ENCODE measurements at regions not wholly inside any gene's neighbourhood (a gene's known extent, or its start where the extent isn't known, plus 50 kb on each side); places are given as distances from the start of the nearest gene placed in this dataset.

DNA sequence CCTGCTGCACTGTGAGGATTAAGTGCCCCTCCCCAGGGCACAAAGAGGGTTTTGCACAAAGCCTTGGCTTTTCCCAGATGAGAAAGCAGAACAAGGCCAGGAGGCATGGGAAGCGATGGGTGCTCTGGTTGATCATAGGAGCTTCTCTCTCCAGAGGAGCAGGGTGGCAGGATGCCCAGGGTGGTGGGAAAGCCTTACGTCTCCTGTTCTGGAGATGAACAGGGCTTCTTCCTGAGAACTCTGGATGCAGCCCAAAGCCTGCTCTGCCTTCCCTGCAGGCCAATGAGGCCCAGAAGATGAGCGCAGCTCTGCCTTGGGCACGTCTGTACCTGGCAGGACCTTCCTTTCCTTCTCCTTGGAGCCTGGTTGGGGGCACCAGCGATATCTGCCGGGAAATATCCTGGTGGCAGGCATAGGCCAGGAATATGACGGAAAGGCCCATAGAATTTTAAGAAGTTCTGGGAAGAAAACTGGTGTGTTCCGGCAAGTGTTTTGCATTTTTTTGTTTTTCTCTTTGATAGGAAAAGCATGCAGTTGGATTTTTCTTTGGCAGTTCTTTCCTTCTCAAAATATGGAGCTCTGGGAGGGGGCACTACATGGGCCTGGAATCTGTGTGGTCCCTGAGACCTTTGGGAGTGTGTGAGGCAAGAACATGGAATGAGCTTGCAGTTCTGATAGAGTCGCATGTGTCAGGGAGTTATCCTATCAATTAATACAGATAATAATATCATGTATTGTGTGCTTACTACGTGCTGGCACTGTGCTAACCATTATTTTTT is 253.2 kb upstream of the KLF4 start:
- peak overlapping the region in 2 of 5 donors; percentile 38 to 44 for H3K27ac ChIP-seq
- peaks cover 18 to 21% of the 10 kb centered on the region in 2 donors for H3K4me1 ChIP-seq (replicated peaks in 1 of 2)
- no peaks in the 10 kb centered on the region for H3K36me3 ChIP-seq (replicated peaks in 1 of 2)
- H3K27me3 ChIP-seq, result no peaks in the 10 kb centered on the region
- no peak for DNase-seq
- 79 to 89% (median 82%) methylated on average over 8 to 10 of the region's 10 CpGs for WGBS, 4 donors
- intact Hi-C loops (cut with DNase I), result loop anchor here in 1 of 2 donors (10.0 kb wide), 1 partner anchor 258 kb away; the partner anchor contains the start of gene KLF4
- TF ChIP-seq, protein P1, sequence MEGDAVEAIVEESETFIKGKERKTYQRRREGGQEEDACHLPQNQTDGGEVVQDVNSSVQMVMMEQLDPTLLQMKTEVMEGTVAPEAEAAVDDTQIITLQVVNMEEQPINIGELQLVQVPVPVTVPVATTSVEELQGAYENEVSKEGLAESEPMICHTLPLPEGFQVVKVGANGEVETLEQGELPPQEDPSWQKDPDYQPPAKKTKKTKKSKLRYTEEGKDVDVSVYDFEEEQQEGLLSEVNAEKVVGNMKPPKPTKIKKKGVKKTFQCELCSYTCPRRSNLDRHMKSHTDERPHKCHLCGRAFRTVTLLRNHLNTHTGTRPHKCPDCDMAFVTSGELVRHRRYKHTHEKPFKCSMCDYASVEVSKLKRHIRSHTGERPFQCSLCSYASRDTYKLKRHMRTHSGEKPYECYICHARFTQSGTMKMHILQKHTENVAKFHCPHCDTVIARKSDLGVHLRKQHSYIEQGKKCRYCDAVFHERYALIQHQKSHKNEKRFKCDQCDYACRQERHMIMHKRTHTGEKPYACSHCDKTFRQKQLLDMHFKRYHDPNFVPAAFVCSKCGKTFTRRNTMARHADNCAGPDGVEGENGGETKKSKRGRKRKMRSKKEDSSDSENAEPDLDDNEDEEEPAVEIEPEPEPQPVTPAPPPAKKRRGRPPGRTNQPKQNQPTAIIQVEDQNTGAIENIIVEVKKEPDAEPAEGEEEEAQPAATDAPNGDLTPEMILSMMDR (IDR thresholded peaks at IDR 0.05), result no peak
- no peak for TF ChIP-seq POLR2A (IDR thresholded peaks at IDR 0.05)
- H3K4me3 ChIP-seq, result no peak overlapping the region
- H3K9me3 ChIP-seq (replicated peaks in 1 of 3), result no peaks in the 10 kb centered on the region

DNA sequence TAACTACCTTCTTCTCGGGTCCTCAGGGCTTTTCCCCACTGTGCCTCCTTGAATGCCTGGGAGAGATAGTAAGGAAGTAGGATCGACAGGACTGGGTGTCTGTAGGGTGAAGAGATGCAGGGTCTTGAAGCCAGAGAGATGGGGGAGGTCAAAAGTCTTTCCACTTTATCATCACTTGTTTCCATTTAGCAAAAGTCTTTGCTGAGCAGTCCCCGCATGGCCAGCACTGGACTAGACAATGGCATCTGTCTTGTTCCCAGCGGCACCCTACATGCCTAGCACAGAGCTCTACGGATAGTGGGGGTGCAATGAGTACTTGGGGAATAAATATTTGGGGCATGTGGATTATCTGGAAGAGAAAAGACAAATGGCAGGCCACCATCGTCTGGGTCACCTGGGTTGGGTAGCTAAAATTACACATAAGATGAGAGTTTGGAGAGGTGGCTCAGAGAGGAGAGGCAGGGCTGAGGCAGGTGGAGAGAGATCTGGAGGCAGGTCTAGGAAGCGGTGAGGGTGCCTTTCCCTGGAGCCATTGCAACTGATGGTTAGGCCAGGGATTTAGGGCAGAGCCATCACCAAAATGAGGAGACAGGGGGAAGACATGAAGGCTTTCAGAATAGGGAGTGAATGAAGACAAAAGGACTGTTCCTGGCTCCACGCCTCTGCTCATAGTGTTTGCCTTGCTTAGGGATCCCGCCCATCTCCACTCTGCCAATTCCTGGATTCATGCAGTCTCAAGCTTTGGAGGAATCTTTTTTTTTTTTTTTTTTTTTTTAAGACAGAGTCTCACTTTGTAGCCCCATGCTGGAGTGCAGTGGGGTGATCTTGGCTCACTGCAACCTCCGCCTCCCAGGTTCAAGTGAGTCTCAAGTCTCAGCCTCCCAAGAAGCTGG is 250.8 kb upstream of the KLF4 start:
- H3K36me3 ChIP-seq (replicated peaks in 1 of 2), result no peaks in the 10 kb centered on the region
- no peaks in the 10 kb centered on the region for H3K9me3 ChIP-seq (replicated peaks in 1 of 3)
- TF ChIP-seq POLR2A (IDR thresholded peaks at IDR 0.05), result no peak
- TF ChIP-seq, protein P1 (IDR thresholded peaks at IDR 0.05), result no peak
- 83 to 91% (median 85%) methylated on average over 10 of the region's 10 CpGs for WGBS, 4 donors
- no peak overlapping the region for H3K27ac ChIP-seq
- no peak for DNase-seq
- intact Hi-C loops (cut with DNase I), result loop anchor here in 1 of 2 donors (10.0 kb wide), 1 partner anchor 256 kb away; the partner anchor contains the start of gene KLF4
- H3K4me1 ChIP-seq (replicated peaks in 1 of 2), result peaks cover 23 to 24% of the 10 kb centered on the region in 2 donors
- H3K27me3 ChIP-seq, result no peaks in the 10 kb centered on the region
- no peak overlapping the region for H3K4me3 ChIP-seq

DNA sequence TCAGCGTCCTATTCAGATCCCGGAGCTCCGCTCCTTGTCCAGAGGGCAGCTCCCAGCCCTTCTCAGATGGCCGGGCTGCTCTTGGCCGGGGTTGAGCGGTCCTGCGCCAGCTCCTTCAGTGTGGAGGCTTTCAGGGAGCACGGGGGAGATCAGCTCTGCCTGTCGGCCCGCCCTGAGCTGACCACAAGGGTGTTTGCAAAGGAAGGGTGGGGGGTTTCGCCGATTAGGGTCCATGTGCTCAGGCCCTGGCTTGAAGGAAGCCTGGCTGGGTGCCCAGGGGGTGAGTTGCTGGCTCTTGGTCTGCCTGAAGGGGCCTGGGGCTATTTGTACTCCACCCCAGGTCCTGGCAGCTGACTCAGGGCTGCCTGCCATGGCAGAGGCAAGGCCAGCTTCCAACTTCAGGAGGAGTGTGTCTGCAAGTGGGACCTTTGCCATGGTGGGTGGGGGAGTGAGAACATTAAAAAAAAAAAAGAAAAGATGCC is 250.1 kb upstream of the KLF4 start:
- H3K27ac ChIP-seq, result peak overlapping the region in 4 of 5 donors; percentile 8 to 98 (median 90)
- H3K36me3 ChIP-seq (replicated peaks in 1 of 2), result no peaks in the 10 kb centered on the region
- TF ChIP-seq POLR2A (IDR thresholded peaks at IDR 0.05), result no peak
- TF ChIP-seq, protein P1 (IDR thresholded peaks at IDR 0.05), result no peak
- H3K9me3 ChIP-seq (replicated peaks in 1 of 3), result no peaks in the 10 kb centered on the region
- no peaks in the 10 kb centered on the region for H3K27me3 ChIP-seq
- 86 to 92% (median 89%) methylated on average over 5 to 12 of the region's 12 CpGs for WGBS, 4 donors
- peaks cover 28% of the 10 kb centered on the region in 2 donors for H3K4me1 ChIP-seq (replicated peaks in 1 of 2)
- intact Hi-C loops (cut with DNase I), result loop anchor here (10.0 kb wide), 2 partner anchors 95 to 255 kb away; partner anchors contain the start of gene KLF4 (in 1 of the 2)
- peak; percentile 39 to 69 (median 54) for DNase-seq
- no peak overlapping the region for H3K4me3 ChIP-seq

DNA sequence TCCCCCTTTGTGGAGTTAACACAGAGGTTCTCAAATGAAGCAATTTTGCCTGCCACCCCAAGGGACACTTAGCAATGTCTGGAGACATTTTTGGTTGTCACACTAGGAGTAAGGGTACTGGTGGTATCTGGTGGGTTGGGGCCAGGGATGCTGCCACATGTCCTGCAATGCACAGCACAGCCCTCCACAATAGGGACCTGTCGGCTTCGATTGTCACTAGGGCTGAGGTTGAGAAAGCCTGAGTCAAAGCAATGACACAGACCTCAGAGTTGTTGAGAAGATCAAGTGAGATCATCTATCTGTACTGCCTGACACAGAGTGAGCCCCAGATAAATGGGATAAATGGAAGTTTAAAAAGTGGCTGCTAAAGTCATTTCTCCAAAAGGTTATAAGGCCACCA is 249.2 kb upstream of the KLF4 start:
- H3K4me3 ChIP-seq, result no peak overlapping the region
- intact Hi-C loops (cut with DNase I), result loop anchor here in 1 of 2 donors (10.0 kb wide), 1 partner anchor 94 kb away; no protein-coding TSS in a partner anchor
- H3K27me3 ChIP-seq, result no peaks in the 10 kb centered on the region
- H3K9me3 ChIP-seq (replicated peaks in 1 of 3), result no peaks in the 10 kb centered on the region
- peaks cover 36% of the 10 kb centered on the region in 2 donors for H3K4me1 ChIP-seq (replicated peaks in 1 of 2)
- WGBS, 4 donors, result 30 to 76% (median 50%) methylated on average over 2 of the region's 2 CpGs
- TF ChIP-seq, protein P1 (IDR thresholded peaks at IDR 0.05), result peak in 1 of 6 experiments; percentile 3
- TF ChIP-seq POLR2A (IDR thresholded peaks at IDR 0.05), result no peak
- peak in 3 of 7 donors; percentile 55 to 63 (median 62) for DNase-seq
- H3K27ac ChIP-seq, result peak overlapping the region; percentile 75 to 98 (median 92)
- no peaks in the 10 kb centered on the region for H3K36me3 ChIP-seq (replicated peaks in 1 of 2)

All from adrenal gland (tissue), 9 donors.